HCT116 (cell line): ENCODE measurements at regions not wholly inside any gene's neighbourhood (a gene's known extent, or its start where the extent isn't known, plus 50 kb on each side); places are given as distances from the start of the nearest gene placed in this dataset.
"Not testable (repeated sequence)": the region's sequence is repeated elsewhere in the genome, so short reads cannot be mapped to it uniquely, and the experiment has no call there.

Experiments used
- EZH2phosphoT487 ChIP-seq: fragments of 200-600 bp; IDR thresholded peaks from 2 replicates; pipeline ENCODE4 v1.6.1; 2018; ENCODE audit warnings: antibody characterized with exemption, borderline replicate concordance
- JUND ChIP-seq: IDR thresholded peaks from 2 replicates; pipeline ENCODE4 v1.6.1; 2012
- POLR2A ChIP-seq: IDR thresholded peaks from 2 replicates; pipeline ENCODE4 v1.7.0; 2011; ENCODE audit warnings: borderline replicate concordance; ENCODE audit not compliant: insufficient read depth, insufficient read length; ENCODE audit errors: extremely low read depth
- POLR2AphosphoS5 ChIP-seq: IDR thresholded peaks from 2 replicates; pipeline ENCODE4 v1.6.1; 2011; ENCODE audit warnings: mild to moderate bottlenecking, low read depth, low read length, moderate library complexity
- YY1 ChIP-seq: IDR thresholded peaks from 2 replicates; pipeline ENCODE4 v1.6.1; 2011; ENCODE audit warnings: low read length, low read depth, moderate library complexity, mild to moderate bottlenecking; ENCODE audit not compliant: insufficient replicate concordance; ENCODE audit errors: extremely low read depth
- TF ChIP-seq, protein P1 (sequence below), 3 experiments: fragments of 200-600 bp in 1 of 3; sonication (generic) in 1 of 3; IDR thresholded peaks in 2 of 3; conservative IDR thresholded peaks in 1 of 3; 2 replicates each; pipeline ENCODE4 v1.5.1; 2012 to 2017; ENCODE audit warnings: low read depth in 2 of 3, low read length in 2 of 3, antibody characterized with exemption in 1 of 3, borderline replicate concordance in 1 of 3, control low read depth in 1 of 3, mild to moderate bottlenecking in 1 of 3, mixed read lengths in 1 of 3, mixed run types in 1 of 3, moderate library complexity in 1 of 3; ENCODE audit not compliant: insufficient read depth in 1 of 3

DNA sequence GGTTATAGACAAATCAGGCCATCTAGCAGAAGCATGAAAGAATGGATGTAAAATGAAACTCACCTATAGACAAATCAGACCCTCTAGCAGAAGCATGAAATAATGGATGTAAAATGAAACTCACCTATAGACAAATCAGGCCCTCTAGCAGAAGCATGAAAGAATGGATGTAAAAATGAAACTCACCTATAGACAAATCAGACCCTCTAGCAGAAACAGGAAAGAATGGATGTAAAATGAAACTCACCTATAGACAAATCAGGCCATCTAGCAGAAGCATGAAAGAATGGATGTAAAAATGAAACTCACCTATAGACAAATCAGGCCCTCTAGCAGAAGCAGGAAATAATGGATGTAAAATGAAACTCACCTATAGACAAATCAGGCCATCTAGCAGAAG, 137.9 kb downstream of the ASMT start:
- TF ChIP-seq, protein P1, sequence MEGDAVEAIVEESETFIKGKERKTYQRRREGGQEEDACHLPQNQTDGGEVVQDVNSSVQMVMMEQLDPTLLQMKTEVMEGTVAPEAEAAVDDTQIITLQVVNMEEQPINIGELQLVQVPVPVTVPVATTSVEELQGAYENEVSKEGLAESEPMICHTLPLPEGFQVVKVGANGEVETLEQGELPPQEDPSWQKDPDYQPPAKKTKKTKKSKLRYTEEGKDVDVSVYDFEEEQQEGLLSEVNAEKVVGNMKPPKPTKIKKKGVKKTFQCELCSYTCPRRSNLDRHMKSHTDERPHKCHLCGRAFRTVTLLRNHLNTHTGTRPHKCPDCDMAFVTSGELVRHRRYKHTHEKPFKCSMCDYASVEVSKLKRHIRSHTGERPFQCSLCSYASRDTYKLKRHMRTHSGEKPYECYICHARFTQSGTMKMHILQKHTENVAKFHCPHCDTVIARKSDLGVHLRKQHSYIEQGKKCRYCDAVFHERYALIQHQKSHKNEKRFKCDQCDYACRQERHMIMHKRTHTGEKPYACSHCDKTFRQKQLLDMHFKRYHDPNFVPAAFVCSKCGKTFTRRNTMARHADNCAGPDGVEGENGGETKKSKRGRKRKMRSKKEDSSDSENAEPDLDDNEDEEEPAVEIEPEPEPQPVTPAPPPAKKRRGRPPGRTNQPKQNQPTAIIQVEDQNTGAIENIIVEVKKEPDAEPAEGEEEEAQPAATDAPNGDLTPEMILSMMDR (IDR thresholded peaks at IDR 0.05 in 2 of 3, conservative IDR thresholded peaks at IDR 0.05 in 1 of 3; ENCODE audit: borderline replicate concordance in 1 of 3, insufficient read depth in 1 of 3, low read depth in 2 of 3, low read length in 2 of 3) = not testable (repeated sequence)
- not testable (repeated sequence) for TF ChIP-seq JUND, YY1, POLR2A, POLR2AphosphoS5, EZH2phosphoT487
